H9 (cell line): ENCODE measurements at regions not wholly inside any gene's neighbourhood (a gene's known extent, or its start where the extent isn't known, plus 50 kb on each side); places are given as distances from the start of the nearest gene placed in this dataset.

ENCODE experiments used
- DNase-seq: peaks from one replicate; pipeline ENCODE4 v3.0.0-alpha.2; 2017
- H2AFZ ChIP-seq: one replicate; pipeline ENCODE4 v1.6.1; 2013; ENCODE audit warnings: mild to moderate bottlenecking, low read length, control low read depth, moderate library complexity
- H2AK5ac ChIP-seq: 2 replicates; pipeline ENCODE4 v1.6.1; 2013; ENCODE audit warnings: low read length, control low read depth, mixed read lengths; ENCODE audit not compliant: insufficient read length
- H2BK120ac ChIP-seq: one replicate; pipeline ENCODE4 v1.6.1; 2013; ENCODE audit warnings: low read depth, mild to moderate bottlenecking, low read length, control low read depth, inconsistent platforms; ENCODE audit not compliant: poor library complexity, severe bottlenecking
- H2BK12ac ChIP-seq: 2 replicates; pipeline ENCODE4 v1.6.1; 2013; ENCODE audit warnings: low read length, control low read depth, mixed read lengths, low read depth; ENCODE audit not compliant: insufficient read length
- H2BK15ac ChIP-seq: 2 replicates; pipeline ENCODE4 v1.6.1; 2013; ENCODE audit warnings: low read depth, low read length, control low read depth
- H2BK20ac ChIP-seq: one replicate; pipeline ENCODE4 v1.6.1; 2013; ENCODE audit warnings: low read depth, mild to moderate bottlenecking, low read length, control low read depth, inconsistent platforms; ENCODE audit not compliant: poor library complexity, severe bottlenecking
- H2BK5ac ChIP-seq: 2 replicates; pipeline ENCODE4 v1.6.1; 2013; ENCODE audit warnings: low read length, control low read depth, mixed read lengths; ENCODE audit not compliant: insufficient read length
- H3K14ac ChIP-seq: 2 replicates; pipeline ENCODE4 v1.6.1; 2013; ENCODE audit warnings: low read length, control low read depth; ENCODE audit not compliant: insufficient read depth
- H3K18ac ChIP-seq: 2 replicates; pipeline ENCODE4 v1.6.1; 2013; ENCODE audit warnings: low read depth, mild to moderate bottlenecking, mixed read lengths, low read length, control low read depth; ENCODE audit not compliant: insufficient read length
- H3K23ac ChIP-seq: 2 replicates; pipeline ENCODE4 v1.6.1; 2013; ENCODE audit warnings: low read length, control low read depth, mixed read lengths, low read depth; ENCODE audit not compliant: insufficient read length
- H3K23me2 ChIP-seq: 2 replicates; pipeline ENCODE4 v1.6.1; 2013; ENCODE audit warnings: low read depth, mild to moderate bottlenecking, mixed read lengths, low read length, control low read depth; ENCODE audit not compliant: insufficient read length, poor library complexity, severe bottlenecking
- H3K27ac ChIP-seq: 2 replicates; pipeline ENCODE4 v1.5.1; 2013; ENCODE audit warnings: low read length, control low read depth, mixed read lengths, low read depth; ENCODE audit not compliant: insufficient read length
- H3K27me3 ChIP-seq: 2 replicates; pipeline ENCODE4 v1.6.1; 2013; ENCODE audit warnings: low read length, control low read depth, inconsistent platforms; ENCODE audit not compliant: insufficient read depth
- H3K4ac ChIP-seq: 2 replicates; pipeline ENCODE4 v1.6.1; 2013; ENCODE audit warnings: low read depth, mild to moderate bottlenecking, control low read depth, inconsistent platforms, low read length, moderate library complexity
- H3K4me1 ChIP-seq: 2 replicates; pipeline ENCODE4 v1.6.1; 2013; ENCODE audit warnings: low read length, control low read depth, inconsistent platforms; ENCODE audit not compliant: insufficient read depth
- H3K4me2 ChIP-seq: 2 replicates; pipeline ENCODE4 v1.6.1; 2013; ENCODE audit warnings: low read length, control low read depth, mixed read lengths; ENCODE audit not compliant: insufficient read length, insufficient read depth
- H3K56ac ChIP-seq: 2 replicates; pipeline ENCODE4 v1.6.1; 2013; ENCODE audit warnings: low read depth, mild to moderate bottlenecking, mixed read lengths, low read length, control low read depth; ENCODE audit not compliant: insufficient read length
- H3K79me1 ChIP-seq: 2 replicates; pipeline ENCODE4 v1.6.1; 2013; ENCODE audit warnings: low read depth, mild to moderate bottlenecking, moderate library complexity, low read length, control low read depth, inconsistent platforms; ENCODE audit not compliant: insufficient read depth, poor library complexity, severe bottlenecking
- H3K79me2 ChIP-seq: 2 replicates; pipeline ENCODE4 v1.6.1; 2013; ENCODE audit warnings: low read length, control low read depth, inconsistent platforms; ENCODE audit not compliant: insufficient read depth
- H3K9ac ChIP-seq: 2 replicates; pipeline ENCODE4 v1.6.1; 2013; ENCODE audit warnings: low read length, control low read depth, mixed read lengths; ENCODE audit not compliant: insufficient read length; ENCODE audit errors: extremely low read depth
- H3K9me3 ChIP-seq: one replicate; pipeline ENCODE4 v1.6.1; 2013; ENCODE audit warnings: low read depth, low read length, inconsistent platforms; ENCODE audit not compliant: control insufficient read depth
- H3T11ph ChIP-seq: one replicate; pipeline ENCODE4 v1.6.1; 2013; ENCODE audit warnings: mild to moderate bottlenecking, low read length, control low read depth, inconsistent platforms
- H4K20me1 ChIP-seq: one replicate; pipeline ENCODE4 v1.6.1; 2013; ENCODE audit not compliant: control insufficient read depth, insufficient read length, insufficient read depth
- H4K5ac ChIP-seq: 2 replicates; pipeline ENCODE4 v1.6.1; 2013; ENCODE audit warnings: low read depth, mild to moderate bottlenecking, mixed read lengths, low read length, control low read depth; ENCODE audit not compliant: insufficient read length
- H4K8ac ChIP-seq: replicated peaks from 2 replicates; pipeline ENCODE4 v1.6.1; 2013; ENCODE audit warnings: low read length, control low read depth, mixed read lengths, low read depth; ENCODE audit not compliant: insufficient read length
- H4K91ac ChIP-seq: 2 replicates; pipeline ENCODE4 v1.6.1; 2013; ENCODE audit warnings: low read depth, mild to moderate bottlenecking, moderate library complexity, mixed read lengths, low read length, control low read depth; ENCODE audit not compliant: insufficient read length
- H3K27ac Mint-ChIP-seq, 3 experiments: 2 replicates in 2 of 3; 3 replicates in 1 of 3; pipeline ENCODE4 v1.8.0; 2020 to 2021; ENCODE audit warnings: mixed read lengths in 3 of 3, mild to moderate bottlenecking in 1 of 3, moderate library complexity in 1 of 3
- H3K27me3 Mint-ChIP-seq: 2 replicates; pipeline ENCODE4 v1.8.0; 2021; ENCODE audit warnings: low read depth, mild to moderate bottlenecking, moderate library complexity, mixed read lengths
- H3K36me3 Mint-ChIP-seq, 3 experiments: 2 replicates in 2 of 3; 3 replicates in 1 of 3; pipeline ENCODE4 v1.8.0; 2020 to 2021; ENCODE audit warnings: low read depth in 3 of 3, mixed read lengths in 3 of 3; ENCODE audit not compliant: insufficient read depth in 1 of 3
- H3K4me1 Mint-ChIP-seq, 2 experiments: 2 replicates each; pipeline ENCODE4 v1.8.0; 2020; ENCODE audit warnings: mixed read lengths in 2 of 2
- H3K4me3 Mint-ChIP-seq, 2 experiments: 2 replicates in 1 of 2; 3 replicates in 1 of 2; pipeline ENCODE4 v1.8.0; 2020 to 2021; ENCODE audit warnings: mild to moderate bottlenecking in 2 of 2, mixed read lengths in 2 of 2, moderate library complexity in 1 of 2
- H3K9me3 Mint-ChIP-seq, 2 experiments: 2 replicates in 1 of 2; 3 replicates in 1 of 2; pipeline ENCODE4 v1.8.0; 2020; ENCODE audit warnings: mild to moderate bottlenecking in 2 of 2, mixed read lengths in 2 of 2, moderate library complexity in 1 of 2
- CTCF ChIP-seq: fragments of 200-600 bp; sonication (generic); conservative IDR thresholded peaks from 3 replicates; pipeline ENCODE4 v1.8.0; 2021; ENCODE audit warnings: antibody characterized with exemption, mild to moderate bottlenecking
- WGBS: extraction: QIAGEN DNeasy Blood & Tissue Kit; methylation state at CpG from one replicate; pipeline ENCODE4 v1.1.7; 2013; ENCODE audit warnings: missing lambda C conversion rate, low lambda C conversion rate, mixed read lengths; ENCODE audit not compliant: insufficient read length; ENCODE audit errors: extremely low coverage; 5-methylcytosine and 5-hydroxymethylcytosine counted together

- no peak overlapping the region for H3K4me3 Mint-ChIP-seq
- H4K91ac ChIP-seq = no peak overlapping the region
These were observed 280.3 kb upstream of the KLF12 start for GRCh38 chr13:74414458-74414857.

More at GRCh38 chr13:74414458-74414857, 280.3 kb upstream of the KLF12 start:
- H4K8ac ChIP-seq = no peak overlapping the region
- H3K23me2 ChIP-seq = no peaks in the 10 kb centered on the region
- H3K79me2 ChIP-seq = no peaks in the 10 kb centered on the region
- H3K14ac ChIP-seq = no peak overlapping the region
- H4K5ac ChIP-seq = no peak overlapping the region
- H2BK120ac ChIP-seq = no peak overlapping the region
- no CpG with 5 or more reads among the region's 6 CpGs for WGBS
- Mint-ChIP-seq H3K9me3 (peaks cover 3 to 8% of the 10 kb centered on the region in 2 experiments; a peak in 2 of 5 replicates), H3K36me3 (no peaks in the 10 kb centered on the region), H3K4me1 (no peaks in the 10 kb centered on the region), H3K27ac (no peak overlapping the region), H3K27me3 (no peaks in the 10 kb centered on the region)
- no peak for TF ChIP-seq CTCF
- H3K79me1 ChIP-seq = no peaks in the 10 kb centered on the region
- no peak overlapping the region for H2BK20ac ChIP-seq
- no peak overlapping the region for H3K27ac ChIP-seq
- no peak overlapping the region for H3K9ac ChIP-seq
- no peak overlapping the region for H3K23ac ChIP-seq
- no peak overlapping the region for H2AFZ ChIP-seq
- no peak overlapping the region for H2BK12ac ChIP-seq
- no peak overlapping the region for H3K56ac ChIP-seq
- no peaks in the 10 kb centered on the region for H3K27me3 ChIP-seq
- no peak overlapping the region for H3T11ph ChIP-seq
- H2AK5ac ChIP-seq = no peak overlapping the region
- H2BK15ac ChIP-seq = no peak overlapping the region
- no peaks in the 10 kb centered on the region for H3K9me3 ChIP-seq
- no peaks in the 10 kb centered on the region for H4K20me1 ChIP-seq
- no peak for DNase-seq
- no peaks in the 10 kb centered on the region for H3K4me1 ChIP-seq
- no peak overlapping the region for H3K18ac ChIP-seq
- no peak overlapping the region for H3K4me2 ChIP-seq
- no peak overlapping the region for H2BK5ac ChIP-seq
- H3K4ac ChIP-seq = no peak overlapping the region
